GM18511 (cell line): ENCODE measurements at regions not wholly inside any gene's neighbourhood (a gene's known extent, or its start where the extent isn't known, plus 50 kb on each side); places are given as distances from the start of the nearest gene placed in this dataset.

ENCODE experiments used
- ATAC-seq: cut with Tn5 transposase; IDR thresholded peaks from one replicate; pipeline ENCODE4 v1.9.1; 2021; ENCODE audit warnings: mild to moderate bottlenecking, moderate library complexity; ENCODE audit not compliant: unreplicated experiment

- ATAC-seq = no peak
Observed at GRCh38 chr20:51269671-51270070, 246.8 kb upstream of the KCNG1 start.

GRCh38 chr20:51267679-51268078 is 244.8 kb upstream of the KCNG1 start:
- no peak for ATAC-seq

- ATAC-seq = no peak
Observed at GRCh38 chr20:51266353-51266752, 243.4 kb upstream of the KCNG1 start.

GRCh38 chr20:51265361-51265760 is 242.5 kb upstream of the KCNG1 start:
- ATAC-seq = no peak

- ATAC-seq = no peak
Observed at GRCh38 chr20:51262240-51262639, 239.3 kb upstream of the KCNG1 start.

GRCh38 chr20:51259455-51259854 is 236.5 kb upstream of the KCNG1 start:
- ATAC-seq = no peak

GRCh38 chr20:51258582-51259165 is 235.8 kb upstream of the KCNG1 start:
- no peak for ATAC-seq

- ATAC-seq = no peak
Observed at GRCh38 chr20:51255417-51255816, 232.5 kb upstream of the KCNG1 start.

- ATAC-seq = no peak
Observed at GRCh38 chr20:51253280-51253679, 230.4 kb upstream of the KCNG1 start.

GRCh38 chr20:51249781-51250180 is 226.9 kb upstream of the KCNG1 start:
- no peak for ATAC-seq

- no peak for ATAC-seq
Observed at GRCh38 chr20:51249215-51249614, 226.3 kb upstream of the KCNG1 start.

- ATAC-seq = no peak
Observed at GRCh38 chr20:51244466-51244865, 221.6 kb upstream of the KCNG1 start.

GRCh38 chr20:51238675-51239305 is 215.9 kb upstream of the KCNG1 start:
- no peak for ATAC-seq

GRCh38 chr20:51237791-51238190 is 214.9 kb upstream of the KCNG1 start:
- no peak for ATAC-seq

GRCh38 chr20:51237278-51237677 is 214.4 kb upstream of the KCNG1 start:
- no peak for ATAC-seq

GRCh38 chr20:51236421-51236820 is 213.5 kb upstream of the KCNG1 start:
- ATAC-seq = no peak

GRCh38 chr20:51233345-51233744 is 210.4 kb upstream of the KCNG1 start:
- ATAC-seq = no peak

GRCh38 chr20:51230727-51231126 is 207.8 kb upstream of the KCNG1 start:
- no peak for ATAC-seq

- ATAC-seq = no peak
Observed at GRCh38 chr20:51228763-51229162, 205.9 kb upstream of the KCNG1 start.

GRCh38 chr20:51227744-51228143 is 204.8 kb upstream of the KCNG1 start:
- ATAC-seq = no peak

- no peak for ATAC-seq
Observed at GRCh38 chr20:51223183-51223720, 200.3 kb upstream of the KCNG1 start.

- ATAC-seq = no peak
Observed at GRCh38 chr20:51221791-51222408, 199.0 kb upstream of the KCNG1 start.
